Peyer's patch (tissue), 4 donors: ENCODE measurements at regions not wholly inside any gene's neighbourhood (a gene's known extent, or its start where the extent isn't known, plus 50 kb on each side); places are given as distances from the start of the nearest gene placed in this dataset.

Experiments used
- DNase-seq, 3 donors: peaks; one replicate each; pipeline ENCODE4 v3.0.0-alpha.2; 2017 to 2019
- H3K27ac ChIP-seq, 4 donors: fragments of 200-600 bp; sonication (generic); one replicate each; pipeline ENCODE4 v1.5.1; 2016 to 2019
- H3K27me3 ChIP-seq, 2 donors: fragments of 200-600 bp; sonication (generic); one replicate each; pipeline ENCODE4 v1.5.1; 2019
- H3K36me3 ChIP-seq, 3 donors: fragments of 200-600 bp; sonication (generic); one replicate each; pipeline ENCODE4 v1.5.1; 2016 to 2019
- H3K4me1 ChIP-seq, 4 donors: fragments of 200-600 bp; sonication (generic); one replicate each; pipeline ENCODE4 v1.5.1; 2016 to 2019
- H3K4me3 ChIP-seq, 4 donors: fragments of 200-600 bp; sonication (generic); 1 replicate in 3 of 4; 2 replicates in 1 of 4; pipeline ENCODE4 v1.5.1; 2016 to 2019; ENCODE audit warnings: mild to moderate bottlenecking in 1 of 4
- H3K9me3 ChIP-seq, 4 donors: fragments of 200-600 bp; sonication (generic); one replicate each; pipeline ENCODE4 v1.5.1; 2016 to 2019; ENCODE audit warnings: mild to moderate bottlenecking in 1 of 4
- CTCF ChIP-seq, 6 experiments: fragments of 450-650 bp in 4 of 6; fragments of 200-600 bp in 2 of 6; sonication (generic) in 1 of 6; IDR thresholded peaks; one replicate each; pipeline ENCODE4 v1.5.1; 2017 to 2019; ENCODE audit warnings: antibody characterized with exemption in 6 of 6, mild to moderate bottlenecking in 3 of 6, moderate library complexity in 1 of 6
- POLR2A ChIP-seq, 2 donors: fragments of 450-650 bp; IDR thresholded peaks; one replicate each; pipeline ENCODE4 v1.5.1; 2017; ENCODE audit warnings: antibody characterized with exemption in 2 of 2, mild to moderate bottlenecking in 2 of 2, moderate library complexity in 2 of 2

- TF ChIP-seq POLR2A (IDR thresholded peaks at IDR 0.05) (no peak), CTCF (IDR thresholded peaks at IDR 0.05) (no peak)
- DNase-seq, result no peak
- Histone ChIP-seq H3K4me3 (no peak overlapping the region), H3K9me3 (no peaks in the 10 kb centered on the region), H3K27ac (no peak overlapping the region), H3K4me1 (no peaks in the 10 kb centered on the region), H3K36me3 (no peaks in the 10 kb centered on the region), H3K27me3 (no peaks in the 10 kb centered on the region)
Observed at GRCh38 chr5:9834871-9835770, 205.0 kb upstream of the TAS2R1 start.

- no peaks in the 10 kb centered on the region for H3K4me1 ChIP-seq
- no peaks in the 10 kb centered on the region for H3K27me3 ChIP-seq
- H3K36me3 ChIP-seq, result no peaks in the 10 kb centered on the region
- no peak overlapping the region for H3K27ac ChIP-seq
- no peak for DNase-seq
- H3K4me3 ChIP-seq, result no peak overlapping the region
- TF ChIP-seq CTCF (IDR thresholded peaks at IDR 0.05) (no peak), POLR2A (IDR thresholded peaks at IDR 0.05) (no peak)
- no peaks in the 10 kb centered on the region for H3K9me3 ChIP-seq
Observed at GRCh38 chr5:9833871-9834270, 203.7 kb upstream of the TAS2R1 start.

- DNase-seq, result no peak
- no peaks in the 10 kb centered on the region for H3K36me3 ChIP-seq
- no peak overlapping the region for H3K4me3 ChIP-seq
- H3K4me1 ChIP-seq, result no peaks in the 10 kb centered on the region
- TF ChIP-seq CTCF (IDR thresholded peaks at IDR 0.05), result no peak
- H3K27ac ChIP-seq, result no peak overlapping the region
- no peaks in the 10 kb centered on the region for H3K27me3 ChIP-seq
- H3K9me3 ChIP-seq, result no peaks in the 10 kb centered on the region
Observed at GRCh38 chr5:9832921-9833320, 202.8 kb upstream of the TAS2R1 start.

DNA sequence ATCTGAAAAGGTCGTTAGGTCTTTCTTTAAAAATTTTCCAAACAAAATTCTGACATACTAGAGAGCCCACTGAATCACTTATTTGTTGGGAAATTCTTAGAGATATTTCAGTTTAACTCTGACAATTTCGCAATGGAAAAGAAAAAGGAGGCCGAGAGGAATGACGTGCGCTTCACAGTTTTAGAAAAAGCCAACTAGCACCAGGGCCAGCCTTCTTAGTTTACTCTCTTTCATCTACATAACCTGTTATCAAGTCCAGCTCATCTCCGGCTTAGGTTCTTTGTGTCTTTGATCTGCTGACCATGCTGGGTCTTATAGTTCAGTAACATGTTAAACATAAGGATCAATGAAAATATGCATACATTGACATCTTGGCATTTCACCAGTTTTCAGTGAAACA, 201.7 kb upstream of the TAS2R1 start:
- DNase-seq, result no peak
- Histone ChIP-seq H3K27ac (no peak overlapping the region), H3K36me3 (no peaks in the 10 kb centered on the region), H3K27me3 (no peaks in the 10 kb centered on the region), H3K9me3 (no peaks in the 10 kb centered on the region), H3K4me3 (no peak overlapping the region), H3K4me1 (no peaks in the 10 kb centered on the region)
- TF ChIP-seq POLR2A (IDR thresholded peaks at IDR 0.05), result no peak
- no peak for TF ChIP-seq CTCF (IDR thresholded peaks at IDR 0.05)

- no peak for DNase-seq
- Histone ChIP-seq H3K36me3 (no peaks in the 10 kb centered on the region), H3K27me3 (no peaks in the 10 kb centered on the region), H3K4me3 (no peak overlapping the region), H3K4me1 (no peaks in the 10 kb centered on the region), H3K27ac (no peak overlapping the region), H3K9me3 (no peaks in the 10 kb centered on the region)
- TF ChIP-seq CTCF (IDR thresholded peaks at IDR 0.05), result no peak
- no peak for TF ChIP-seq POLR2A (IDR thresholded peaks at IDR 0.05)
Observed at GRCh38 chr5:9830184-9830583, 200.0 kb upstream of the TAS2R1 start.
